ENCODE measurements at regions not wholly inside any gene's neighbourhood (a gene's known extent, or its start where the extent isn't known, plus 50 kb on each side); places are given as distances from the start of the nearest gene placed in this dataset.

- no peak for TF ChIP-seq CTCF (IDR thresholded peaks at IDR 0.05; ENCODE audit: insufficient read depth, low read depth, low read length)
- no peak overlapping the region for H3K4me3 ChIP-seq (ENCODE audit: low read depth, low read length)
- DNase-seq (ENCODE audit: low read depth) = no peak
Measured at GRCh38 chr14:88064841-88065240, 59.9 kb downstream of the GPR65 start.

GRCh38 chr14:88069677-88070076 is 64.7 kb downstream of the GPR65 start:
- no peak overlapping the region for H3K4me3 ChIP-seq (ENCODE audit: low read depth, low read length)
- no peak for DNase-seq (ENCODE audit: low read depth)
- no peak for TF ChIP-seq CTCF (IDR thresholded peaks at IDR 0.05; ENCODE audit: insufficient read depth, low read depth, low read length)

GRCh38 chr14:88075269-88075981 is 70.5 kb downstream of the GPR65 start:
- no peak for TF ChIP-seq CTCF (IDR thresholded peaks at IDR 0.05; ENCODE audit: insufficient read depth, low read depth, low read length)
- DNase-seq (ENCODE audit: low read depth) = no peak

GRCh38 chr14:88078525-88078924 is 73.6 kb downstream of the GPR65 start:
- no peak for TF ChIP-seq CTCF (IDR thresholded peaks at IDR 0.05; ENCODE audit: insufficient read depth, low read depth, low read length)
- no peak for DNase-seq (ENCODE audit: low read depth)
- no peak overlapping the region for H3K4me3 ChIP-seq (ENCODE audit: low read depth, low read length)

More at GRCh38 chr14:88075269-88075981, 70.5 kb downstream of the GPR65 start:
- H3K4me3 ChIP-seq (ENCODE audit: low read depth, low read length) = no peak overlapping the region

GRCh38 chr14:88079624-88080023 is 74.7 kb downstream of the GPR65 start:
- no peak for DNase-seq (ENCODE audit: low read depth)
- no peak for TF ChIP-seq CTCF (IDR thresholded peaks at IDR 0.05; ENCODE audit: insufficient read depth, low read depth, low read length)
- H3K4me3 ChIP-seq (ENCODE audit: low read depth, low read length) = no peak overlapping the region

- no peak overlapping the region for H3K4me3 ChIP-seq (ENCODE audit: low read depth, low read length)
- no peak for DNase-seq (ENCODE audit: low read depth)
- no peak for TF ChIP-seq CTCF (IDR thresholded peaks at IDR 0.05; ENCODE audit: insufficient read depth, low read depth, low read length)
Measured at GRCh38 chr14:88085736-88086135, 80.8 kb downstream of the GPR65 start.

- no peak overlapping the region for H3K4me3 ChIP-seq (ENCODE audit: low read depth, low read length)
- TF ChIP-seq CTCF (IDR thresholded peaks at IDR 0.05; ENCODE audit: insufficient read depth, low read depth, low read length) = no peak
- no peak for DNase-seq (ENCODE audit: low read depth)
Measured at GRCh38 chr14:88089445-88089844, 84.5 kb downstream of the GPR65 start.
